ENCODE measurements at regions not wholly inside any gene's neighbourhood (a gene's known extent, or its start where the extent isn't known, plus 50 kb on each side); places are given as distances from the start of the nearest gene placed in this dataset.

GRCh38 chr2:145994910-145995309 lies 1475.0 kb upstream of the ZEB2 start (continued):
- TF ChIP-seq ZNF462 (CRISPR knock-in tag; IDR thresholded peaks at IDR 0.05) (no peak), ZNF114 (CRISPR knock-in tag; IDR thresholded peaks at IDR 0.05) (no peak), EZH2 (IDR thresholded peaks at IDR 0.05; ENCODE audit: low read depth, unreplicated experiment) (no peak), REST (IDR thresholded peaks at IDR 0.05; ENCODE audit: unreplicated experiment) (no peak), POLR2AphosphoS5 (IDR thresholded peaks at IDR 0.05; ENCODE audit: low read depth) (no peak), ETS1 (IDR thresholded peaks at IDR 0.05) (no peak), NANOG (IDR thresholded peaks at IDR 0.05; ENCODE audit: borderline replicate concordance) (no peak), ZNF331 (CRISPR knock-in tag; IDR thresholded peaks at IDR 0.05; ENCODE audit: low read depth) (no peak), CTCF (conservative IDR thresholded peaks at IDR 0.05; ENCODE audit: low read depth in 2 of 2) (no peak)

Data from GM23338 (cell line).